HepG2 (cell line): ENCODE measurements at regions not wholly inside any gene's neighbourhood (a gene's known extent, or its start where the extent isn't known, plus 50 kb on each side); places are given as distances from the start of the nearest gene placed in this dataset.

ENCODE experiments used
- ELF3 ChIP-seq: IDR thresholded peaks from 2 replicates; pipeline ENCODE4 v1.6.1; 2016; ENCODE audit warnings: missing genetic modification reagents, missing compliant biosample characterization
- IRF2 ChIP-seq: IDR thresholded peaks from 2 replicates; pipeline ENCODE4 v1.6.1; 2018; ENCODE audit warnings: missing genetic modification reagents, missing compliant biosample characterization
- MZF1 ChIP-seq: sonication (generic); formaldehyde crosslinking; IDR thresholded peaks from 2 replicates; pipeline ENCODE4 v1.8.1; 2023; ENCODE audit warnings: mild to moderate bottlenecking, missing genetic modification reagents, borderline replicate concordance
- NONO ChIP-seq, 2 experiments: fragments of 450-650 bp in 1 of 2; sonication (generic) in 1 of 2; formaldehyde crosslinking in 1 of 2; IDR thresholded peaks in 1 of 2; conservative IDR thresholded peaks in 1 of 2; 2 replicates each; pipeline versions ENCODE4 v1.6.1 to v1.8.0; 2017 to 2022; ENCODE audit warnings: mild to moderate bottlenecking in 1 of 2, missing genetic modification reagents in 1 of 2, moderate library complexity in 1 of 2
- POLR2AphosphoS5 ChIP-seq: IDR thresholded peaks from 2 replicates; pipeline ENCODE4 v1.6.1; 2012; ENCODE audit warnings: low read depth, low read length
- TEAD3 ChIP-seq: optimal IDR thresholded peaks from 2 replicates; pipeline ENCODE3; 2016; ENCODE audit warnings: borderline replicate concordance
- ZBTB21 ChIP-seq: sonication (generic); formaldehyde crosslinking; IDR thresholded peaks from 2 replicates; pipeline ENCODE4 v1.4.0; 2020; ENCODE audit warnings: missing genetic modification reagents
- ZNF20 ChIP-seq: sonication (generic); formaldehyde crosslinking; IDR thresholded peaks from 2 replicates; pipeline ENCODE4 v1.4.0; 2020; ENCODE audit warnings: mild to moderate bottlenecking, moderate library complexity, missing genetic modification reagents
- ZNF354B ChIP-seq: sonication (generic); formaldehyde crosslinking; IDR thresholded peaks from 2 replicates; pipeline ENCODE4 v1.8.0; 2022; ENCODE audit warnings: mild to moderate bottlenecking, missing genetic modification reagents
- ZNF841 ChIP-seq: sonication (generic); formaldehyde crosslinking; IDR thresholded peaks from 2 replicates; pipeline ENCODE4 v1.8.1; 2023; ENCODE audit warnings: missing genetic modification reagents, borderline replicate concordance
- TF ChIP-seq, protein P1 (sequence below): fragments of 450-650 bp; IDR thresholded peaks from 2 replicates; pipeline ENCODE4 v1.6.1; 2016
- TF ChIP-seq, protein P2 (sequence below): sonication (generic); formaldehyde crosslinking; IDR thresholded peaks from 2 replicates; pipeline ENCODE4 v1.4.0; 2020; ENCODE audit warnings: missing genetic modification reagents
- TF ChIP-seq, protein P3 (sequence below): sonication (generic); formaldehyde crosslinking; IDR thresholded peaks from 2 replicates; pipeline ENCODE4; 2020; ENCODE audit warnings: missing genetic modification reagents, mild to moderate bottlenecking, borderline replicate concordance

DNA sequence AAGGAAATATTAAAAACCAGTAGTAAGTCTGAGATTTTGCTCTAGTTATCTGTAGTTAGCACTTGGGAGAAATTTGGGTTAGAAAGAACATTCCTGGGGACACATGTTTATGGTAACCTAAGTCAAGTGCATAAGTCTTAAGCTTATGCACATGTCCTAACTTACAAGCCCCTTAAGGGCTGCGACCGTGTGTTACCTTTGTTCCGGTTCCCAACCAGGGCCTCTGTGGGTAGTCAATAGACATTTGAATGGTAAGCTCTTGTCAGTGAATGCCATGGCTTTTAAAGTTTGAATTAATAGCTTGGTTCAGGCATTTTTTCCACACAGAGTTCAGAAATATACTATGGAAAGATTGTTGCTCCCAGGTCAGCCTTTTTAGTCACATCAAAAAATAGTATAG, 64.7 kb upstream of the CWC22 start (continued):
- TF ChIP-seq, protein P1, sequence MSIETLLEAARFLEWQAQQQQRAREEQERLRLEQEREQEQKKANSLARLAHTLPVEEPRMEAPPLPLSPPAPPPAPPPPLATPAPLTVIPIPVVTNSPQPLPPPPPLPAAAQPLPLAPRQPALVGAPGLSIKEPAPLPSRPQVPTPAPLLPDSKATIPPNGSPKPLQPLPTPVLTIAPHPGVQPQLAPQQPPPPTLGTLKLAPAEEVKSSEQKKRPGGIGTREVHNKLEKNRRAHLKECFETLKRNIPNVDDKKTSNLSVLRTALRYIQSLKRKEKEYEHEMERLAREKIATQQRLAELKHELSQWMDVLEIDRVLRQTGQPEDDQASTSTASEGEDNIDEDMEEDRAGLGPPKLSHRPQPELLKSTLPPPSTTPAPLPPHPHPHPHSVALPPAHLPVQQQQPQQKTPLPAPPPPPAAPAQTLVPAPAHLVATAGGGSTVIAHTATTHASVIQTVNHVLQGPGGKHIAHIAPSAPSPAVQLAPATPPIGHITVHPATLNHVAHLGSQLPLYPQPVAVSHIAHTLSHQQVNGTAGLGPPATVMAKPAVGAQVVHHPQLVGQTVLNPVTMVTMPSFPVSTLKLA = no peak
- TF ChIP-seq IRF2 (CRISPR knock-in tag) (no peak), ZBTB21 (CRISPR knock-in tag) (no peak), ZNF841 (CRISPR knock-in tag) (no peak), POLR2AphosphoS5 (no peak), ELF3 (CRISPR knock-in tag) (no peak), NONO (IDR thresholded peaks at IDR 0.05) (no peak), NONO (CRISPR knock-in tag; conservative IDR thresholded peaks at IDR 0.05) (no peak), ZNF20 (CRISPR knock-in tag) (no peak), TEAD3 (no peak), ZNF354B (CRISPR knock-in tag) (no peak), MZF1 (CRISPR knock-in tag) (no peak)
- TF ChIP-seq, protein P2, sequence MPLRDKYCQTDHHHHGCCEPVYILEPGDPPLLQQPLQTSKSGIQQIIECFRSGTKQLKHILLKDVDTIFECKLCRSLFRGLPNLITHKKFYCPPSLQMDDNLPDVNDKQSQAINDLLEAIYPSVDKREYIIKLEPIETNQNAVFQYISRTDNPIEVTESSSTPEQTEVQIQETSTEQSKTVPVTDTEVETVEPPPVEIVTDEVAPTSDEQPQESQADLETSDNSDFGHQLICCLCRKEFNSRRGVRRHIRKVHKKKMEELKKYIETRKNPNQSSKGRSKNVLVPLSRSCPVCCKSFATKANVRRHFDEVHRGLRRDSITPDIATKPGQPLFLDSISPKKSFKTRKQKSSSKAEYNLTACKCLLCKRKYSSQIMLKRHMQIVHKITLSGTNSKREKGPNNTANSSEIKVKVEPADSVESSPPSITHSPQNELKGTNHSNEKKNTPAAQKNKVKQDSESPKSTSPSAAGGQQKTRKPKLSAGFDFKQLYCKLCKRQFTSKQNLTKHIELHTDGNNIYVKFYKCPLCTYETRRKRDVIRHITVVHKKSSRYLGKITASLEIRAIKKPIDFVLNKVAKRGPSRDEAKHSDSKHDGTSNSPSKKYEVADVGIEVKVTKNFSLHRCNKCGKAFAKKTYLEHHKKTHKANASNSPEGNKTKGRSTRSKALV (CRISPR knock-in tag) = no peak
- TF ChIP-seq, protein P3, sequence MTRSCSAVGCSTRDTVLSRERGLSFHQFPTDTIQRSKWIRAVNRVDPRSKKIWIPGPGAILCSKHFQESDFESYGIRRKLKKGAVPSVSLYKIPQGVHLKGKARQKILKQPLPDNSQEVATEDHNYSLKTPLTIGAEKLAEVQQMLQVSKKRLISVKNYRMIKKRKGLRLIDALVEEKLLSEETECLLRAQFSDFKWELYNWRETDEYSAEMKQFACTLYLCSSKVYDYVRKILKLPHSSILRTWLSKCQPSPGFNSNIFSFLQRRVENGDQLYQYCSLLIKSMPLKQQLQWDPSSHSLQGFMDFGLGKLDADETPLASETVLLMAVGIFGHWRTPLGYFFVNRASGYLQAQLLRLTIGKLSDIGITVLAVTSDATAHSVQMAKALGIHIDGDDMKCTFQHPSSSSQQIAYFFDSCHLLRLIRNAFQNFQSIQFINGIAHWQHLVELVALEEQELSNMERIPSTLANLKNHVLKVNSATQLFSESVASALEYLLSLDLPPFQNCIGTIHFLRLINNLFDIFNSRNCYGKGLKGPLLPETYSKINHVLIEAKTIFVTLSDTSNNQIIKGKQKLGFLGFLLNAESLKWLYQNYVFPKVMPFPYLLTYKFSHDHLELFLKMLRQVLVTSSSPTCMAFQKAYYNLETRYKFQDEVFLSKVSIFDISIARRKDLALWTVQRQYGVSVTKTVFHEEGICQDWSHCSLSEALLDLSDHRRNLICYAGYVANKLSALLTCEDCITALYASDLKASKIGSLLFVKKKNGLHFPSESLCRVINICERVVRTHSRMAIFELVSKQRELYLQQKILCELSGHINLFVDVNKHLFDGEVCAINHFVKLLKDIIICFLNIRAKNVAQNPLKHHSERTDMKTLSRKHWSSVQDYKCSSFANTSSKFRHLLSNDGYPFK = no peak
- TF ChIP-seq, all 625 proteins: peak for 0
